ENCODE measurements at regions not wholly inside any gene's neighbourhood (a gene's known extent, or its start where the extent isn't known, plus 50 kb on each side); places are given as distances from the start of the nearest gene placed in this dataset.
"Not testable (repeated sequence)": the region's sequence is repeated elsewhere in the genome, so short reads cannot be mapped to it uniquely, and the experiment has no call there.

DNA sequence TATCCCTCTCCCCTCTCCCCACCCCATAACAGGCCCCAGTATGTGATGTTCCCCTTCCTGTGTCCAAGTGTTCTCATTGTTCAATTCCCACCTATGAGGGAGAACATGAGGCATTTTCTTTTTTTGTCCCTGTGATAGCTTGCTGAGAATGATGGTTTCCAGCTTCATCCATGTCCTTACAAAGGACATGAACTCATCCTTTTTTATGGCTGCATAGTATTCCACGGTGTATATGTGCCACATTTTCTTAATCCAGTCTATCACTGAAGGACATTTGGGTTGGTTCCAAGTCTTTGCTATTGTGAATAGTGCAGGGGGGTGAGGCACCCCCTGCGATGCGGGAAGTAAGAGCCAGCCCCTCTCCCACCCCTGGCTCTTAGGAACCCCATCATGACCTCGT, 73.2 kb upstream of the RUBCNL start:
- TF ChIP-seq, protein P1, sequence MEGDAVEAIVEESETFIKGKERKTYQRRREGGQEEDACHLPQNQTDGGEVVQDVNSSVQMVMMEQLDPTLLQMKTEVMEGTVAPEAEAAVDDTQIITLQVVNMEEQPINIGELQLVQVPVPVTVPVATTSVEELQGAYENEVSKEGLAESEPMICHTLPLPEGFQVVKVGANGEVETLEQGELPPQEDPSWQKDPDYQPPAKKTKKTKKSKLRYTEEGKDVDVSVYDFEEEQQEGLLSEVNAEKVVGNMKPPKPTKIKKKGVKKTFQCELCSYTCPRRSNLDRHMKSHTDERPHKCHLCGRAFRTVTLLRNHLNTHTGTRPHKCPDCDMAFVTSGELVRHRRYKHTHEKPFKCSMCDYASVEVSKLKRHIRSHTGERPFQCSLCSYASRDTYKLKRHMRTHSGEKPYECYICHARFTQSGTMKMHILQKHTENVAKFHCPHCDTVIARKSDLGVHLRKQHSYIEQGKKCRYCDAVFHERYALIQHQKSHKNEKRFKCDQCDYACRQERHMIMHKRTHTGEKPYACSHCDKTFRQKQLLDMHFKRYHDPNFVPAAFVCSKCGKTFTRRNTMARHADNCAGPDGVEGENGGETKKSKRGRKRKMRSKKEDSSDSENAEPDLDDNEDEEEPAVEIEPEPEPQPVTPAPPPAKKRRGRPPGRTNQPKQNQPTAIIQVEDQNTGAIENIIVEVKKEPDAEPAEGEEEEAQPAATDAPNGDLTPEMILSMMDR (IDR thresholded peaks at IDR 0.05 in 4 of 5, conservative IDR thresholded peaks at IDR 0.05 in 1 of 5): not testable (repeated sequence)
- not testable (repeated sequence) for TF ChIP-seq POLR2A (IDR thresholded peaks at IDR 0.05)
